ENCODE measurements at regions not wholly inside any gene's neighbourhood (a gene's known extent, or its start where the extent isn't known, plus 50 kb on each side); places are given as distances from the start of the nearest gene placed in this dataset.

DNA sequence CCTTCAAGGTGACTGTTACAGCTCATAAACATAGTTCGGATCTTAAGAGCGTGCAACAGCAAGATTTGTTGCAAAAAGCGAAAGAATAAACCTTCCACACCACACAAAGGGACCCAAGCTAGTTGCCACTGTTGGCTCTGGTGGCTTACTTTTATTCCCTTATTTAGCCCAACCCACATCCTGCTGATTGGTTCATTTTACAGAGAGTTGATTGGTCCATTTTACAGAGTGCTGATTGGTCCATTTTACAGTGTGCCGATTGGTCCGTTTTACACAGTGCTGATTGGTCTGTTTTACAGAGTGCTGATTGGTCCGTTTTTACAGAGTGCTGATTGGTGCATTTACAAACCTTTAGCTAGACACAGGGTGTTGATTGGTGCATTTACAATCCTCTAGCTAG is 776.9 kb upstream of the CNTN5 start:
- TF ChIP-seq, protein P1, sequence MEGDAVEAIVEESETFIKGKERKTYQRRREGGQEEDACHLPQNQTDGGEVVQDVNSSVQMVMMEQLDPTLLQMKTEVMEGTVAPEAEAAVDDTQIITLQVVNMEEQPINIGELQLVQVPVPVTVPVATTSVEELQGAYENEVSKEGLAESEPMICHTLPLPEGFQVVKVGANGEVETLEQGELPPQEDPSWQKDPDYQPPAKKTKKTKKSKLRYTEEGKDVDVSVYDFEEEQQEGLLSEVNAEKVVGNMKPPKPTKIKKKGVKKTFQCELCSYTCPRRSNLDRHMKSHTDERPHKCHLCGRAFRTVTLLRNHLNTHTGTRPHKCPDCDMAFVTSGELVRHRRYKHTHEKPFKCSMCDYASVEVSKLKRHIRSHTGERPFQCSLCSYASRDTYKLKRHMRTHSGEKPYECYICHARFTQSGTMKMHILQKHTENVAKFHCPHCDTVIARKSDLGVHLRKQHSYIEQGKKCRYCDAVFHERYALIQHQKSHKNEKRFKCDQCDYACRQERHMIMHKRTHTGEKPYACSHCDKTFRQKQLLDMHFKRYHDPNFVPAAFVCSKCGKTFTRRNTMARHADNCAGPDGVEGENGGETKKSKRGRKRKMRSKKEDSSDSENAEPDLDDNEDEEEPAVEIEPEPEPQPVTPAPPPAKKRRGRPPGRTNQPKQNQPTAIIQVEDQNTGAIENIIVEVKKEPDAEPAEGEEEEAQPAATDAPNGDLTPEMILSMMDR (IDR thresholded peaks at IDR 0.05; ENCODE audit: low read depth, low read length), result no peak
- TF ChIP-seq POLR2A (IDR thresholded peaks at IDR 0.05; ENCODE audit: extremely low read depth, insufficient read length), result no peak

Measured in NB4 (cell line).